Skin of body (tissue), 1 donor: ENCODE measurements at regions not wholly inside any gene's neighbourhood (a gene's known extent, or its start where the extent isn't known, plus 50 kb on each side); places are given as distances from the start of the nearest gene placed in this dataset.

Experiments
- DNase-seq: peaks from one replicate; lab custom pipeline; 2025; lab: John Stamatoyannopoulos, UW

GRCh38 chr15:66943456-66944095 lies 121.8 kb upstream of the SMAD3 start:
- no peak for DNase-seq

- no peak for DNase-seq
These were observed 121.3 kb upstream of the SMAD3 start for GRCh38 chr15:66944121-66944520.

DNA sequence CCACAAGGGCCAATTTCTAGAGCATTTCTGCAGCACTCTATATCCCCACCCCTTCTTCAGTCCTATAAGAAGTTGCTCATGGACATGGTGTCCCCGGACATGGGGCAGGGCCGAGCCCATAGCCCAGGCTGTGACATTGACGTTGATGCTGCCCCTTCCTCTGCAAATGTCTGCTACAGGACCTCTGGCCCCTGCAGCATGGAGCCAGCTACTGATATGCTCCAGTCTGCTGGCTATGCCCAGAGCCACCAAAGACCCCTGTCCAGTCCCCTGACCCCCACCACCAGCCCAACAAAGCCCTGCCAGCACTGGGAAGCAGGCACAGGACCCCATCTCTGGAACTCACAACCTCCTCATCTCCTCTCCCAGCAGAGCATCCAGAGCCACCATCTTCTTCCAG lies 120.1 kb upstream of the SMAD3 start:
- DNase-seq = no peak

DNA sequence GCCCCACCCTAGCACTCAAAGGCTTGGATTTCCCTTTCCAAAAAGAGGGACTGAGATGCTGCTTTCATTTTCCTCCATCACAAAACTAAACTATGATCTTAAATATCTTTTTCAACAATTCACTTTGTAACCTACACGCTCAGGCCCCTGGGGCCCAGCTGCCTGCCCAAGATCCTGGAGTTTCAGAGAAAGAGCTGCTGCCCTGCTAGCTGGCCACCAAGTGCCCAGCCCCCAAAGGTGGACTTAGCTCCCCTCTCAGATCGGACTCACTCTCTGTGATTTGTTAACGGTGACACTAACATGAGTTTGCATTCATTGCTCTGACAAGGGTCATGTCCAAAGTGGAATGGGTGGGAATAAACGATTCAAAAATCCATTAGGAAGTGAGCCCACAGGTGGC lies 119.6 kb upstream of the SMAD3 start:
- no peak for DNase-seq

DNA sequence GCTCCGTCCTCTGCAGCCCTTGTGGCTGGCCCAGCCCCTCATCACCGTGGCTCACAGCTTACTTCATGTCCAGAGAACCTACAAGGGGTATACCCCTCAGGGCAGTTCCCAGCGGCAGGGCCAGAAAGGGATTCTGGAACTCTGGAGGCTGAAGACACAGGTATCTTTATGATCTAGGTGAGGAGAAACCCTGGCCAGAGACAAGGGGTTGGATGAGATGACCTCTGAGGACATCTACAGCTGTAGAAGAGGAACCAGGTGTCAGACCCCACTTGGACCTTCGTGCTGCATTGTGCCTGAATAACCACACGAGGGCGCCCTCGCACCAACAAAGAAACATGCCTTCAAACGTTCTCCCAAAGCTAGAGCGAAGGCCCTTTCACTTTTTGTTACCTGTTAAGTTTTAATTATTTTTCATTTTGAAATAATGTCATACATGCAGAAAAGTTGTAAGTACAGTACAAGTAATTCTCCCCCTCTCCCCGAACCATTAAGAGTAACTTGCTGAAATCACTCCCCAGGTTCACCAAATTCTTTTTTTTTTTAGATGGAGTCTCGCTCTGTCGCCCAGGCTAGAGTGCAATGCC lies 118.7 kb upstream of the SMAD3 start:
- DNase-seq = peak; percentile 71

GRCh38 chr15:66947471-66947870 lies 117.9 kb upstream of the SMAD3 start:
- DNase-seq = no peak

- DNase-seq = no peak
These were observed 117.1 kb upstream of the SMAD3 start for GRCh38 chr15:66948294-66948693.

GRCh38 chr15:66950114-66950513 lies 115.3 kb upstream of the SMAD3 start:
- DNase-seq = no peak

GRCh38 chr15:66951531-66952320 lies 113.7 kb upstream of the SMAD3 start:
- peak; percentile 59 for DNase-seq

GRCh38 chr15:66952756-66953522 lies 112.5 kb upstream of the SMAD3 start:
- DNase-seq = no peak

DNA sequence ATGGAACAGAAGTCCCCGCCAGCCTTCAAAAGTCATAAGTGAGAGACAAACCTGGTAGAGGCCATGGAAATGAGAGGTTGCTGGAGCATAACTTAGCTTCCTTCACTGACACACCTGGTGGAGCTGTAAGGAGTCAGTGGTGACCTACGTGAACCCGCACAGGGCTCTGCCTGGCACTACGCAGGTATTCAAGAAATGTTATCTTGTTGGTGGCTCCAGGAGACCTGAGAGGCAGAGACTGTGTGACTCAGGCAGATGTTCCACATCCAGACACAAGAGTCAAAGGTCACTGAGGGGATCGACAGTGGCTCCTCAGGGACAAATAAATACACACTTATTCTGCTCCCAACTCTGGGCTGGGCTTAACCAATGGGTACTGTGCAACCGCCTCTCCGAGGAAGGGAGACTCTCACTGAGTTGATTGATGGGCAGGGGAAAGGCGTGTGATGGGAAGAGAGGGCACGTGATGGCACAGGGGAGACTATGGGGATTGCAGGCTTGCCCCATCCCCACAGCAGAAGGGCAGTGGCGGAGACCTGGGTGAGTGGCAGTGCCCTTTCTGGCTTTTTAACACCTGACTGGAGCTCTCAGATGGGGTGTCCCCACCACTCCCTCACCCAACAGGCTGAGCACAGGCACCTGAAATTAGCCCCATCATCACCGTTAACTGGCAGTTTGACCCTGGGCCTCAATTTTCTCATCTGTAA lies 111.7 kb upstream of the SMAD3 start:
- no peak for DNase-seq

DNA sequence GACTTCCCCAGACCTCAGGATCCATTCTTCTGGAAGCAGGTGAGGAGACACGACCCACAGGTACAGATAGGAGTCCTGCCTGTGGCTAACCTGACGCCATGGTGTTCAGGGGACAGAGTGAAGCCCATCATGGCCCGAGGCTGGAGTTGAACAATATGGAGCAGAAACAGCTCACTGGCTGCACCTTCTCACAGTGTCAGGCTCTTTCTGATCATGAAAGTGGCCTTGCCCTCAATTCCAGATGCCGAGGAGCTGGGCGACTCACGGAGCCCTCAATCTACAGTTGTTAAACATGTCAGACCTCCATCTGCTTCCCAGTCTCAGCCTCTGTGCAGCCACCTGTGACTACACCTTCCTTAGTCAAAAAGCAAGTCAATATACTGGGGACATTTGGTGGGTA lies 110.8 kb upstream of the SMAD3 start:
- no peak for DNase-seq

- DNase-seq = no peak
These were observed 110.3 kb upstream of the SMAD3 start for GRCh38 chr15:66955001-66955516.

GRCh38 chr15:66955871-66956585 lies 109.4 kb upstream of the SMAD3 start:
- no peak for DNase-seq

GRCh38 chr15:66956672-66957430 lies 108.6 kb upstream of the SMAD3 start:
- no peak for DNase-seq

DNA sequence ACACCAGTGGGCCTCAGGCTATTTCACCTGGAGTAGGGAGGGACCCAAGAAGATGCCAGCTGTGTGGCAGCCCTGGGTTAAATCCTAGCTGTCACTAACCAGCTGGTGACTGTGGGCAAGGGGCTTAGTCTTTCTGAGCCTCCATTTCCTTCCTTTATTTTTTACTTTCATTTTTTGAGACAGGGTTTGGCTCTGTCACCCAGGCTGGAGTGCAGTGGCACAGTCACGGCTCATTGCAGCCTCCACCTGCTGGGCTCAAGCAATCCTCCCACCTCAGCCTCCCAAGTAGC lies 108.0 kb upstream of the SMAD3 start:
- DNase-seq = no peak

- DNase-seq = no peak
These were observed 106.3 kb upstream of the SMAD3 start for GRCh38 chr15:66959066-66959465.

- DNase-seq = no peak
These were observed 105.5 kb upstream of the SMAD3 start for GRCh38 chr15:66959875-66960274.

- no peak for DNase-seq
These were observed 104.9 kb upstream of the SMAD3 start for GRCh38 chr15:66960519-66960918.

- DNase-seq = peak; percentile 90
These were observed 104.0 kb upstream of the SMAD3 start for GRCh38 chr15:66961407-66961884.
